Spleen (tissue), 11 donors: ENCODE measurements at regions not wholly inside any gene's neighbourhood (a gene's known extent, or its start where the extent isn't known, plus 50 kb on each side); places are given as distances from the start of the nearest gene placed in this dataset.
A peak's percentile ranks its signal among the peaks of the same experiment; 100 is the strongest.
"Not testable (repeated sequence)": the region's sequence is repeated elsewhere in the genome, so short reads cannot be mapped to it uniquely, and the experiment has no call there.

Source experiments
- DNase-seq: peaks from one replicate; pipeline ENCODE4 v3.0.0-alpha.2; 2020
- H3K27ac ChIP-seq, 8 donors: fragments of 200-600 bp; sonication (generic) in 7 of 8; 1 replicate in 4 of 8; 2 replicates in 4 of 8; pipeline versions ENCODE4 v1.5.0 to v1.8.0; 2016 to 2021; ENCODE audit warnings: inconsistent platforms in 4 of 8, mild to moderate bottlenecking in 4 of 8, moderate library complexity in 1 of 8
- H3K27me3 ChIP-seq, 7 donors: fragments of 200-600 bp; sonication (generic) in 6 of 7; replicated peaks in 1 of 7; 1 replicate in 4 of 7; 2 replicates in 3 of 7; pipeline versions ENCODE4 v1.5.0 to v1.8.0; 2016 to 2021; ENCODE audit warnings: inconsistent platforms in 3 of 7, mild to moderate bottlenecking in 1 of 7
- H3K36me3 ChIP-seq, 6 donors: fragments of 200-600 bp; sonication (generic) in 5 of 6; 1 replicate in 4 of 6; 2 replicates in 2 of 6; pipeline versions ENCODE4 v1.5.0 to v1.8.0; 2016 to 2021; ENCODE audit warnings: inconsistent platforms in 2 of 6
- H3K4me1 ChIP-seq, 6 donors: fragments of 200-600 bp; sonication (generic) in 5 of 6; 1 replicate in 3 of 6; 2 replicates in 3 of 6; pipeline versions ENCODE4 v1.5.0 to v1.8.0; 2016 to 2021; ENCODE audit warnings: inconsistent platforms in 3 of 6
- H3K4me3 ChIP-seq, 8 donors: fragments of 200-600 bp; sonication (generic) in 7 of 8; 1 replicate in 4 of 8; 2 replicates in 4 of 8; pipeline versions ENCODE4 v1.5.0 to v1.8.0; 2016 to 2021; ENCODE audit warnings: inconsistent platforms in 4 of 8, mild to moderate bottlenecking in 4 of 8, moderate library complexity in 2 of 8
- H3K9me3 ChIP-seq, 8 donors: fragments of 200-600 bp; sonication (generic) in 7 of 8; 1 replicate in 4 of 8; 2 replicates in 4 of 8; pipeline versions ENCODE4 v1.5.0 to v1.8.0; 2016 to 2021; ENCODE audit warnings: inconsistent platforms in 4 of 8
- CTCF ChIP-seq, 11 experiments: fragments of 200-600 bp in 7 of 11; fragments of 450-650 bp in 4 of 11; sonication (generic) in 4 of 11; IDR thresholded peaks in 8 of 11; conservative IDR thresholded peaks in 3 of 11; 1 replicate in 7 of 11; 2 replicates in 4 of 11; pipeline versions ENCODE4 v1.4.0 to v1.8.0; 2016 to 2021; ENCODE audit warnings: antibody characterized with exemption in 11 of 11, inconsistent platforms in 4 of 11, mild to moderate bottlenecking in 1 of 11
- POLR2A ChIP-seq, 3 donors: fragments of 450-650 bp; IDR thresholded peaks; one replicate each; pipeline ENCODE4 v1.5.1; 2017; ENCODE audit warnings: antibody characterized with exemption in 3 of 3, mild to moderate bottlenecking in 1 of 3
- POLR2AphosphoS5 ChIP-seq, 3 donors: sonication (generic); formaldehyde crosslinking; IDR thresholded peaks; one replicate each; pipeline ENCODE4 v1.5.1; 2017; ENCODE audit warnings: antibody characterized with exemption in 3 of 3
- WGBS, 5 donors: extraction: QIAGEN DNeasy Blood & Tissue Kit in 3 of 5; methylation state at CpG; one replicate each; pipeline versions ENCODE4 v1.1.5 to v1.1.7; 2013 to 2018; 5-methylcytosine and 5-hydroxymethylcytosine counted together
- intact Hi-C: fragments of 100-400 bp; cut with DNase I; formaldehyde crosslinking; loops from one replicate; pipeline ENCODE4 v1.15.0; 2023; ENCODE audit warnings: low total_unique reads
- donor health status: healthy with polysubstance abuse.
- donor health status: DM: no; HTN: no; CAD: no; lungs with moderate emphysema.
- donor health status: DM: no; HTN: no; CAD: no.
- donor health status: Bipolar disorder and iron deficiency.
- donor health status: healthy.
- donor health status: DM: no; HTN: no; CAD: no.
- donor health status: DM: yes; HTN: yes; CAD: no.

DNA sequence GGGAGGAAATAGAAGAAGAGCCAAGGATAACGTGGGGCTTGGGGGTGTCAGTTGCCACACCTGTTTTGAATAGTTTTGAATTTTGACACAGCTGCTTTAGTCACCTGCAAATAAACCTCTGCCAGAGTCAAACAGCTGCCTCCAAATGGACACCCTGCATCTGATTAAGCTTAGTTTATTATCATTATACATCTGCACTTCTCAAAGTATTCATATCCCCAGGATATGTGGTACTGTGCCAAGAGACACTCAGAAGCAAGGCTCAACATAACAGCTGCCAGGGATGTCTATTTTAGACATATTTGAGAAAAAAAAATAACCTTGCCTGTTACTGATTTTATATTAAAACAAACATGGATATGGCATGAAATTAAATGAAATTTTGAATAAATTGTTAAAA lies 122.5 kb upstream of the WDR75 start:
- no peaks in the 10 kb centered on the region for H3K36me3 ChIP-seq
- intact Hi-C loops: no loop called here
- no peaks in the 10 kb centered on the region for H3K4me1 ChIP-seq
- no peak for DNase-seq
- H3K27ac ChIP-seq: no peak overlapping the region
- H3K27me3 ChIP-seq: no peaks in the 10 kb centered on the region
- 59 to 81% (median 63%) methylated on average over 1 of the region's 1 CpG for WGBS, 5 donors
- peaks cover 0 to 30% (median 12%) of the 10 kb centered on the region in 8 donors for H3K9me3 ChIP-seq
- TF ChIP-seq POLR2AphosphoS5 (IDR thresholded peaks at IDR 0.05) (no peak), CTCF (IDR thresholded peaks at IDR 0.05 in 8 of 11, conservative IDR thresholded peaks at IDR 0.05 in 3 of 11) (no peak), POLR2A (IDR thresholded peaks at IDR 0.05) (no peak)
- H3K4me3 ChIP-seq: no peak overlapping the region

DNA sequence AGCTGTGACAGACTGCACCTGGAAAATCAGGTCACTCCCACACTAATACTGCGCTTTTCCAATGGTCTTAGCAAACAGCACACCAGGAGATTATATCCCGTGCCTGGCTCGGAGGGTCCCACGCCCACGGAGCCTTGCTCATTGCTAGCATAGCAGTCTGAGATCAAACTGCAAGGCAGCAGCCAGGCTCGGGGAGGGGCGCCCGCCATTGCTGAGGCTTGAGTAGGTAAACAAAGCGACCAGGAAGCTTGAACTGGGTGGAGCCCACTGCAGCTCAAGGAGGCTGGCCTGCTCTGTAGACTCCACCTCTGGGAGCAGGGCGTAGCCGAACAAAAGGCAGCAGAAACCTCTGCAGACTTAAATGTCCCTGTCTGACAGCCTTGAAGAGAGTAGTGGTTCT lies 121.8 kb upstream of the WDR75 start:
- 90 to 97% (median 92%) methylated on average over 3 to 11 of the region's 11 CpGs for WGBS, 5 donors
- peak; percentile 71 for DNase-seq
- peaks cover 0 to 34% (median 13%) of the 10 kb centered on the region in 8 donors for H3K9me3 ChIP-seq
- H3K4me1 ChIP-seq, H3K27me3 ChIP-seq, intact Hi-C loops, H3K4me3 ChIP-seq, H3K36me3 ChIP-seq, H3K27ac ChIP-seq: not testable (repeated sequence)

DNA sequence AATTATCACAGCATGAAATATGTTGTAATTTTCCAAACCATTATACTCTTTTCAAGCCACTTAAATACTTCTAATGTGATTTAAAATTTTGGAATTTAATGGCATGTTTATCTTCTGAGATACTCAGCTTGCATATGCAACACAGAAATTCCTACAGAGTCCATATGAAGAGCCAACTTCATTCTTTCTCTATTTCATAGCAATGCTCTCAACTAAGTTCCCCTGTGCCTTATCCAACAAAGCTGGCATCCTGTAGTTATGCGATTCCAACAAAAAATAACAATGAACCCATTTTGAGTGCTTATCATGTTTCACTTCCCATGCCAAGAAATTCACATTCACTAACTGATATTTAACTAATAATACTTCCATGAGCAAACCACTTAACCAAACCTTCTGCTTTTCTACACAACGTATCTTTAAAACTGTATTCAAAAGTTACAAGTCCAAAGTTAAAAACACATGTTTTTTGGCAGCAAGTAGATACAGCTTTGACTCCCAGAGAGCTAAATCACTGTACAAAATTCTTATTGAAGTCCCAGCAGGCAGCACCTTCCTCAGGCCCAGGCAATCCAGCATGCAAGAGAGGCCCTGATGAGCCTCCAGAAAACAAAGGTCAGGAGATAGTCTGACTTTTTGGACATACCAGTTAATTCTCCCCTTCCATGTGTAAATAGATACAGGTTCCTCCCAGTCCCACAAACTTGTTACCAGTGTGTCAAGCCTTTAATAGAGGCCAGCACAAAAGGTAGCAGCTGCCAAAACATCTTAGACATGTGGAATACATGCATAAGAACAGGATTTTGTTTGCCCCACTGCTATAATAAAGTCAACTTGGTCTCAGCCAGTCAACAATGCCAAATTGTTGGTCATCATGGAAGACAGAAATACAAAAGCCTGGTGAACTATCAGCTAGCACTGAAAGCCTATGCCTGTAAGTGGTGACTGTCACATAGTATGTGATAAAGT lies 113.1 kb upstream of the WDR75 start:
- no peak overlapping the region for H3K4me3 ChIP-seq
- intact Hi-C loops: no loop called here
- H3K27me3 ChIP-seq: no peaks in the 10 kb centered on the region
- no peaks in the 10 kb centered on the region for H3K36me3 ChIP-seq
- no peaks in the 10 kb centered on the region for H3K4me1 ChIP-seq
- DNase-seq: no peak
- H3K9me3 ChIP-seq: peaks cover 0 to 12% (median 1%) of the 10 kb centered on the region in 8 donors
- no peak for TF ChIP-seq POLR2AphosphoS5 (IDR thresholded peaks at IDR 0.05)
- TF ChIP-seq CTCF (IDR thresholded peaks at IDR 0.05 in 8 of 11, conservative IDR thresholded peaks at IDR 0.05 in 3 of 11): no peak
- TF ChIP-seq POLR2A (IDR thresholded peaks at IDR 0.05): no peak
- no peak overlapping the region for H3K27ac ChIP-seq
- WGBS, 5 donors: 1 to 83% (median 68%) methylated on average over 2 of the region's 2 CpGs

- intact Hi-C loops: no loop called here
Observed at GRCh38 chr2:189328848-189329245, 112.4 kb upstream of the WDR75 start.

More at GRCh38 chr2:189328848-189329245, 112.4 kb upstream of the WDR75 start:
- 84 to 96% (median 90%) methylated on average over 2 of the region's 2 CpGs for WGBS, 5 donors
- no peak for TF ChIP-seq POLR2A (IDR thresholded peaks at IDR 0.05)
- no peak for TF ChIP-seq CTCF (IDR thresholded peaks at IDR 0.05 in 8 of 11, conservative IDR thresholded peaks at IDR 0.05 in 3 of 11)
- TF ChIP-seq POLR2AphosphoS5 (IDR thresholded peaks at IDR 0.05): no peak
- no peak for DNase-seq
- Histone ChIP-seq H3K4me1 (no peaks in the 10 kb centered on the region), H3K4me3 (no peak overlapping the region), H3K36me3 (no peaks in the 10 kb centered on the region), H3K9me3 (peaks cover 0 to 10% (median under 1%) of the 10 kb centered on the region in 8 donors), H3K27me3 (no peaks in the 10 kb centered on the region), H3K27ac (no peak overlapping the region)
